K562 (cell line): ENCODE measurements at regions not wholly inside any gene's neighbourhood (a gene's known extent, or its start where the extent isn't known, plus 50 kb on each side); places are given as distances from the start of the nearest gene placed in this dataset.

Source experiments
- ATAC-seq: fragments of 200-7000 bp; cut with Tn5 transposase; 3 replicates; pipeline ENCODE4 v1.9.1; 2020; ENCODE audit warnings: moderate library complexity
- BruUV-seq: library from RNA; stranded (reverse); fragments of 400-500 nt; replicated peaks from 2 replicates; lab custom pipeline; 2021; lab: Mats Ljungman, UMichigan
- CTCF ChIA-PET: fragments of 300-600 bp; formaldehyde crosslinking; extraction: SDS; loops from one replicate; lab custom pipeline; 2021; ENCODE audit warnings: low intra/inter-chr PET ratio; lab: Yijun Ruan, JAX
- POLR2A ChIA-PET: fragments of 300-600, 350-650 bp; sonication (Branson Sonifier 250); formaldehyde crosslinking; extraction: SDS; loops from one replicate; lab custom pipeline; 2021; ENCODE audit warnings: antibody characterized with exemption, inconsistent platforms; lab: Yijun Ruan, JAX
- DNase-seq, 4 experiments: peaks; one replicate each; pipeline versions ENCODE4 v3.0.0 to v3.0.0-alpha.2; 2011 to 2018; ENCODE audit warnings: low spot score in 3 of 4, mixed read lengths in 3 of 4; ENCODE audit errors: extremely low read depth in 1 of 4
- FAIRE-seq: peaks from 2 replicates; lab custom pipeline; 2011; peaks lifted over from hg19 to GRCh38; lab: Jason Lieb, UNC
- H2AFZ ChIP-seq: 2 replicates; pipeline ENCODE4 v1.6.0; 2011; ENCODE audit warnings: low read depth, low read length, control low read depth, inconsistent platforms
- H3K27ac ChIP-seq: fragments of 200-600 bp; 3 replicates; pipeline ENCODE4 v1.8.0; 2011; ENCODE audit warnings: low read depth, mild to moderate bottlenecking, control low read depth, inconsistent platforms, low read length, moderate library complexity, mixed read lengths; ENCODE audit errors: extremely low read depth
- H3K27me3 ChIP-seq, 2 experiments: fragments of 300-600 bp in 1 of 2; 2 replicates in 1 of 2; 3 replicates in 1 of 2; pipeline versions ENCODE4 v1.6.0 to v1.8.0; 2011; ENCODE audit warnings: inconsistent platforms in 2 of 2, low read length in 2 of 2, mild to moderate bottlenecking in 1 of 2, mixed read lengths in 1 of 2, moderate library complexity in 1 of 2; ENCODE audit not compliant: control insufficient read depth in 2 of 2, insufficient read depth in 2 of 2
- H3K36me3 ChIP-seq: fragments of 300-600 bp; 3 replicates; pipeline ENCODE4 v1.8.0; 2011; ENCODE audit warnings: mild to moderate bottlenecking, low read length, inconsistent platforms; ENCODE audit not compliant: control insufficient read depth, insufficient read depth
- H3K4me1 ChIP-seq, 2 experiments: fragments of 200-600 bp in 1 of 2; replicated peaks in 1 of 2; 2 replicates in 1 of 2; 3 replicates in 1 of 2; pipeline versions ENCODE4 v1.5.1 to v1.8.0; 2011; ENCODE audit warnings: inconsistent platforms in 2 of 2, low read length in 2 of 2, mild to moderate bottlenecking in 1 of 2, mixed read lengths in 1 of 2, moderate library complexity in 1 of 2; ENCODE audit not compliant: control insufficient read depth in 2 of 2, insufficient read depth in 2 of 2
- H3K4me2 ChIP-seq: 2 replicates; pipeline ENCODE4 v1.6.1; 2011; ENCODE audit warnings: low read length, control low read depth, inconsistent platforms, mixed read lengths; ENCODE audit not compliant: insufficient read depth
- H3K4me3 ChIP-seq: fragments of 200-600 bp; sonication (generic), shearing (Covaris generic); 2 replicates; pipeline ENCODE4 v1.5.1; 2016; ENCODE audit warnings: control low read depth, inconsistent platforms
- H3K79me2 ChIP-seq: fragments of 200-600 bp; 3 replicates; pipeline ENCODE4 v1.8.0; 2011; ENCODE audit warnings: low read length, inconsistent platforms; ENCODE audit not compliant: control insufficient read depth, insufficient read depth
- H3K9ac ChIP-seq, 2 experiments: 2 replicates each; pipeline versions ENCODE4 v1.6.0 to v1.6.1; 2011; ENCODE audit warnings: low read depth in 2 of 2, low read length in 2 of 2, control low read depth in 1 of 2, inconsistent platforms in 1 of 2, mild to moderate bottlenecking in 1 of 2, mixed read lengths in 1 of 2; ENCODE audit not compliant: insufficient read depth in 1 of 2
- H3K9me1 ChIP-seq: one replicate; pipeline ENCODE4 v1.6.0; 2011; ENCODE audit warnings: inconsistent platforms, mild to moderate bottlenecking, low read length, moderate library complexity; ENCODE audit not compliant: control insufficient read depth, insufficient read depth
- H3K9me3 ChIP-seq: replicated peaks from 2 replicates; pipeline ENCODE4 v1.5.1; 2011; ENCODE audit warnings: low read depth, low read length, inconsistent platforms; ENCODE audit not compliant: control insufficient read depth, insufficient read depth
- H4K20me1 ChIP-seq: replicated peaks from 2 replicates; pipeline ENCODE4 v1.6.1; 2011; ENCODE audit warnings: low read length, inconsistent platforms, mixed read lengths; ENCODE audit not compliant: control insufficient read depth, insufficient read depth
- CEBPB ChIP-seq: fragments of 450-650 bp; IDR thresholded peaks from 2 replicates; pipeline ENCODE4 v1.6.1; 2016; ENCODE audit warnings: missing genetic modification characterization, missing compliant biosample characterization
- ZNF445 ChIP-seq: fragments of 250-450 bp; sonication (Bioruptor Pico); IDR thresholded peaks from 2 replicates; pipeline ENCODE4 v1.4.0; 2020; ENCODE audit warnings: low read depth, mild to moderate bottlenecking, moderate library complexity
- whole genome bisulfite sequencing: fragments of 100-300 bp; shearing (Covaris generic); methylation state at CpG from one replicate; pipeline ENCODE4 v1.1.6; 2016; ENCODE audit warnings: low coverage, mixed read lengths; ENCODE audit not compliant: insufficient coverage; ENCODE audit errors: missing lambda C conversion rate; 5-methylcytosine and 5-hydroxymethylcytosine counted together
- in situ Hi-C: fragments of 300-500 bp; cut with MboI; formaldehyde crosslinking; loops from 4 replicates; pipeline ENCODE4 v1.15.0; 2018; ENCODE audit warnings: inconsistent platforms, mixed read lengths
- intact Hi-C: fragments of 100-400 bp; cut with micrococcal nuclease; formaldehyde crosslinking; loops from 2 replicates; pipeline ENCODE4 v1.14.2; 2022

DNA sequence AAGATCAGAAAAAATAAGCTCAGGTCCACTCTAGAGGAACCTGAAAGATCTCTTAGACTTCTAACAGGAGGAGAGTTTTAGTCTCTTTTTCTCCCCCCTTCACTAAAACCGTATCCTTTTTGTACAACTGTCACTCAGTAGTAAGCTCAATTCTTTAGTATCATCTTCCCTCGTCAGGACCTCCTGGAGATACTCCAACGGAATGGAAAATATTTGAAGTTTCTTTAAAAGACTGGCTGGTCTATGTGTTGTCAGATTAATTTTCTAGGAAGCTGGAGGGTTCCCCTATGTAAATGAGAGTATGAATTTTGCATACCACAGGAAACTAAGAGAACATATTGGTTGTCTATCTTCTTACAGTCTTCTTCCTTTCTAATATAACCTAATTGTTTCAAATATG, 747.7 kb upstream of the CBLB start:
- ATAC-seq = no peak
- POLR2A ChIA-PET = no interaction called here
- intact Hi-C loops = loop anchor here (10.0 kb wide), 1 partner anchor 1102 kb away; no protein-coding TSS in a partner anchor
- H3K36me3 ChIP-seq = no peaks in the 10 kb centered on the region
- no TSS peak for BruUV-seq
- H3K27ac ChIP-seq = no peak overlapping the region
- H3K9me3 ChIP-seq = no peaks in the 10 kb centered on the region
- no peak overlapping the region for H3K9ac ChIP-seq
- H4K20me1 ChIP-seq = no peaks in the 10 kb centered on the region
- no peak for TF ChIP-seq CEBPB
- H3K4me1 ChIP-seq = no peaks in the 10 kb centered on the region
- H2AFZ ChIP-seq = no peak overlapping the region
- no peaks in the 10 kb centered on the region for H3K9me1 ChIP-seq
- no peak for DNase-seq
- 0% methylated on average over 3 of the region's 3 CpGs for WGBS
- H3K79me2 ChIP-seq = no peaks in the 10 kb centered on the region
- H3K4me3 ChIP-seq = no peak overlapping the region
- in situ Hi-C loops = no loop called here
- CTCF ChIA-PET = no interaction called here
- no peak for FAIRE-seq
- H3K4me2 ChIP-seq = no peak overlapping the region
- H3K27me3 ChIP-seq = no peaks in the 10 kb centered on the region

- FAIRE-seq (no peak), DNase-seq (no peak), ATAC-seq (no peak)
- BruUV-seq = no TSS peak
- Histone ChIP-seq H3K9me3 (no peaks in the 10 kb centered on the region), H3K4me1 (no peaks in the 10 kb centered on the region), H4K20me1 (no peaks in the 10 kb centered on the region), H2AFZ (no peak overlapping the region), H3K27me3 (no peaks in the 10 kb centered on the region), H3K9ac (no peak overlapping the region), H3K9me1 (no peaks in the 10 kb centered on the region), H3K36me3 (no peaks in the 10 kb centered on the region), H3K4me2 (no peak overlapping the region), H3K79me2 (no peaks in the 10 kb centered on the region), H3K27ac (no peak overlapping the region), H3K4me3 (no peak overlapping the region)
- CTCF ChIA-PET = no interaction called here
- WGBS = 0% methylated on average over 2 of the region's 2 CpGs
- POLR2A ChIA-PET = no interaction called here
- in situ Hi-C loops = no loop called here
- TF ChIP-seq ZNF445 (CRISPR knock-in tag) = no peak
- intact Hi-C loops = loop anchor here (10.0 kb wide), 1 partner anchor 1102 kb away; no protein-coding TSS in a partner anchor
Measured at GRCh38 chr3:106617276-106617675, 748.5 kb upstream of the CBLB start.
